Central memory CD4-positive, alpha-beta T cell (primary cell): ENCODE measurements at regions not wholly inside any gene's neighbourhood (a gene's known extent, or its start where the extent isn't known, plus 50 kb on each side); places are given as distances from the start of the nearest gene placed in this dataset.

ENCODE experiments used
- DNase-seq: peaks from one replicate; pipeline ENCODE4 v3.0.0; 2022

GRCh38 chr16:66006485-66006884 lies 360.0 kb upstream of the CDH5 start:
- no peak for DNase-seq

DNA sequence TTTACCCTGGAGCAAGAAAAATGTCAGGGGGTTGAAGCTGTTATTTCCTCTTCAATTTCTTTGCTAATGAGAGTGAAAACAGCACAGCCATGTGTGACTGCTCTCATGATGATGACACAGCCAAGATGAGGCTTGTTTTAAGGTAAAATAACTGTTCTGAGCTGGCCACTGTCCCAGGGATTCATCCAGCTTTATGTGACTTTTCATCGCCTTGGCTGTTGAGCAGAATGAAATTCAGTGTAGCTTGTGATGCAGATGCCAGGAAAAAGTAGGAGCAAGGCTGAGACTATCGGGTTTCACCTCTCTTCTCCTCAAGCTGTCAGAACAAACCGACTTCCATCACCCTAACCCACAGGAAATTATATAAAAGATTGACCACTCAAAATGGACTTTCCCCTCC lies 361.8 kb upstream of the CDH5 start:
- no peak for DNase-seq

DNA sequence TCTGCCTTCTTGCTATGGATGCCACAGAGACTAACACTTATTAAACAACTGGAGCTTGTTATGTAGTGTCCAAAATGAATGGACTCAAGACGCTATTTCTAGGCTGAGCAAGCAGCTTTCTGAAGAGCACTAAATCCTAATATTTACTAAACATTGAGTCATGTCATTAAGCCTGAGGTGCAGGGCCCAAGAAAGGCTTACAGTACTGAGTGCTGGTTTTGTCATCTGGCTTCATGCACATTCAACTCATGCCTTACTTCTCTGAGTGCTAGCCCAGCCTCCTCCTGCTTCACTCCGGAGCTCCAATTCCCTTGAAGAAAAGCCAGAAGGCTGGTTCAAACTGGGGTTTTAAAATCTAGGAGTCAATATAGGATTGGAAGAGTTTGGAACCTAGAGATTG lies 363.3 kb upstream of the CDH5 start:
- no peak for DNase-seq

DNA sequence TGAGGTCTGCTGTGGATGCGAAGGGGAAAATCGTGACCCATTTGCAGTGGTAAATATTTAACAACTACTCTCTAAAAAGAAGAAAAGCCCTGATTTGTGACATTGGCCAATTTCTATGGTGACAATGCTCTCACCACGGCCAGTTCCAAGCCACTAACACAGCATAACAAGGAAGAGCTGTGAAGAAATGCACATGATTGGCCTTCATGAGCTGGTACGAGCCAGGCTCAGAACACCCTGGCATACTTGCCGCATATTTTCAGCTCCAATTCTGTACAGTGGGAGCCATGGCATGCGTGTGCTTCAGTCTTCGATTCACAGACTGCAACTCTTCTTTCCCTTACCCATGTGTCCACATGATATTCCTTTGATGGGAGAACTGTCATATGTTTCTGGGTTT lies 363.9 kb upstream of the CDH5 start:
- no peak for DNase-seq

- no peak for DNase-seq
Measured at GRCh38 chr16:66001432-66001831, 365.1 kb upstream of the CDH5 start.

- no peak for DNase-seq
Measured at GRCh38 chr16:65998443-65998842, 368.0 kb upstream of the CDH5 start.

DNA sequence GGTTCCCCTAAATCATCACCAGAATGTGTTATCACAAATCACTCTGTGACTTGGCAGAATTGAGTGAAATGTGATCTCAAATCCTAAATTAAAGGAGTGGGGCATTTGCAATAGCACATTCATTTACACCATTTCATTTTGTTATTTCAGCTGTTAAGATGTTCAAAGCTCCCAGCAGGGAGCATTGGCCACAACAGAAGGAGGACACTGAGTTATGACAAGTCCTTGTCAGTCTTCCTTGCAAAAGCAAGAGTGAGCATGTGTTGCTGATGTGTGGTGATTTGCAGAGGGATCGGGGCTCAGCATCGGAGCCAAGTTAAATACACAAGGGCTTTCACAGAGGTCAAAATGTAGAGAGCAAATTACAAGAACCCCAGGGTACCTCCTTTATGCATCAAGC lies 372.2 kb upstream of the CDH5 start:
- DNase-seq, result no peak

- DNase-seq, result no peak
Measured at GRCh38 chr16:65991149-65991701, 375.3 kb upstream of the CDH5 start.

DNA sequence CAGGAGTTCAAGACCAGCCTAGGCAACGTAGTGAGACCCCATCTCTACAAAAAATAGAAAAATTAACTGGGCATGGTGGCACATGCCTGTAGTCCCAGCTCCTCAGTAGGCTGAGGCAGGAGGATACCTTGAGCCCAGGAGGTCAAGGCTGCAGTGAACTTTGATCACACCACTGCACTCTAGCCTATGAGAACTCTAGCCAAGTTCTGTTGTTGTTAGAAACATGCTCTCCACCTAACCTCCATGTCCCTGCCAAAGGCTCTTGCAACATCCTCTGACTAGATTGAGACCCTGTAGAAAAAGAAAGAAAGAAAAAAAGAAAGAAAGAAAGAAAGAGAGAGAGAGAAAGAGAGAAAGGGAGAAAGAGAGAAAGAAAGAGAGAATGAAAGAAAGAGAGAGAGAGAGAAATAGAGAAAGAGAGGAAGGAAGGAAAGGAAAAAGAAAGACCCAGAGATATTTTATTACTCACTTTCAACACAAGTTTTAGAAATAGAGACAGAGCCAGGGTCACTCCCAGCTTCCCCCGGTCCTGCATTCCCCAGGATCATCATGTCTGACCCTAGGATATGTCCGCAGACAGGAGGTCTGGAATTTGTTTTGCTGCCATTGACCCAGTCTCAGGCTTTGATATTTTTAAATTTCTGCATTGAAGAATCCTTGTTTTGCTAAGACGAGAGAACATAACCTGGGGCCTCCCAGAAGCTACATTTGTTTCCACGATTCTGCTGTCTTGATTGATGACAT lies 376.5 kb upstream of the CDH5 start:
- no peak for DNase-seq

DNA sequence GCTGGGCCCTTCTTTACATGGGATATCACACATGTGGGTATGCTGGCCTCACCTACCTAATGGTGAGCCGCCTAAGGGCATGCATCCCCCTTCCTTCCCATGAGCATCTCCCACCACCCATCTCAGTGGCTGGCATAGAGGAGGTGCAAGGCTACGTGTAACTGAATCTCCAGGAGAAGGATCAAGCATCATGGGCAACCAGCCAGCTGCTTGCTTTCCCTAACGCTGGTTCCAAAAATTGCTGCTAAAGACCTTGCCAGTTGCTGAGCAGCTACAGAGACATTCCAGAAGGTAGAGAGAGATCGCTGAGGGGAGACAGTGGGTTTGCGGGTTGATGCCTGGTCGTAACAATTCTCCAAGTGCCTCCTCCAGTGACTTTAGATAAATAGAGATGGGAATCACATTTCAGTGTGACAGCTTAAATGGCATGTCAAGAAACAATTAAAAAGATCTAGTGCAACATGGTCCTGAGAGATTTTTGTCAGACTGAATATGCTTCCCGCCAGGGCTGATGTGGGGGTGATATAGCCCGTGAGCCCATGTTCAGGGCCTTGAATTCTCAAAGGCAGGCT lies 378.4 kb upstream of the CDH5 start:
- no peak for DNase-seq

DNA sequence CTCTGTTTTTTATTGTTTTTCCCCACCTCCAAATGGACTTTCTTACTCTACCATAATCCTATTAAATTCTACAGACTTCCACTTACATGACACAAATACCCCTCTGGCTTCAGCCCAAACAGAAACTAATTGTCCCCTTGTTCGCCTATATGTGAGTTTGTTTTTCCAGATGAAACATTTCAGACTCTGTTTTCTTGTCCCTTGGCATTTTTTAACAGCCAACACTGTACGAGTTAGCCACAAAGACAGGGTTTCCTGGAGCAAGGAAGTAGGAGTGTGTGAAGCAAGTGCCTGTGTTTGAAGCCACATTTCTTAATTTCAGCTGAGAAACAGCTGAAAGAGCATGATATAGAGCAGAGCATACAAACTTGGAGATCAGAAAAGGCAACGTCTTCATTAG lies 382.2 kb upstream of the CDH5 start:
- no peak for DNase-seq

GRCh38 chr16:65981057-65981456 lies 385.4 kb upstream of the CDH5 start:
- no peak for DNase-seq

DNA sequence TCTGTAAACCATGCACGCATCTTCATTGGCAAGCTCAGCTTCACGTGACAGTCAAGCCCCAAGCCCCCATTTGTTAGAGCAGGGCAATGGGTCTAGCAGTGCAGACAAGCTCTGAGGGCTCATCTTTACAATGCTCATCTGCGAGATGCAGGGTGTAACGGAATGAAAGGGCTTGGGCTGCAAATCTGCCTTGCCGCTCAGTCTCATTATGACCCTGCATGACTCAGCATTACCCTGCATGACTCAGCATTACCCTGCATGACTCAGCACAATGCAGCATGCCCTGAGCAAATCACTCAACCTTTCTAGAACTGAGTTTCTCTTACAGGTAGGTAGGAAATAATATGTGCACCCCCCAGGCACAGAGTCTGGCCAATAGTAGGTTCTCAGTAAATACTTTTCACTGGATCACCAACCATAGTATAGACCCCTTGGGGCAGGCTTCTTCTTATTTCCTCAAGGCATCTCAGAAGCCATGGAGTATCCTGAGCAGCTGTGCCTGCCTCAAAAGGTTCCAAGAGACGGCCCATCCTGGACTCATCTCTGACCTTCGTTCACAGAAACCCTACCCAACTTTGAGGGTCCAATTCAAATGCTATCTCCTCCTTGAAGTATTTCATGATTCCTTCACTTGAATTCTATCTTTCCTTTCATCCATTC lies 391.3 kb upstream of the CDH5 start:
- DNase-seq, result no peak

GRCh38 chr16:65967376-65967775 lies 399.1 kb upstream of the CDH5 start:
- DNase-seq, result no peak

DNA sequence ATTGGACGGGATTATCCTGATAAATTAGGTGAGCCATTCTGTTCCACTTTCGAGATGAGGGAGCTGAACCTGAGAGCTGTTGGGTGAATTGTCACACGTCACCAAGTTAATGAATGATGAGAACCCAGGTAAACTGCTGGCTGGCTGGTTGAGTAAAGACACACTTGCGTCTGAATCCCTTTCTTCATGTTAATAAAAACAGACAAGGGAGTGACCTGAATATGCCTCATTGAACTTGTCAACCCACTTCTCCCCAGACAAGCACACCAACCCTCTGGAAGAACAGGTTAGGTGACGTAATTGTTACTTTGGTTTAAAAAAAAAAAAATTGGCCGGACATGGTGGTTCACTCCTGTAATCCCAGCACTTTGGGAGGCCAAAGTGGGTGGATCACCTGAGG lies 400.9 kb upstream of the CDH5 start:
- DNase-seq, result no peak

DNA sequence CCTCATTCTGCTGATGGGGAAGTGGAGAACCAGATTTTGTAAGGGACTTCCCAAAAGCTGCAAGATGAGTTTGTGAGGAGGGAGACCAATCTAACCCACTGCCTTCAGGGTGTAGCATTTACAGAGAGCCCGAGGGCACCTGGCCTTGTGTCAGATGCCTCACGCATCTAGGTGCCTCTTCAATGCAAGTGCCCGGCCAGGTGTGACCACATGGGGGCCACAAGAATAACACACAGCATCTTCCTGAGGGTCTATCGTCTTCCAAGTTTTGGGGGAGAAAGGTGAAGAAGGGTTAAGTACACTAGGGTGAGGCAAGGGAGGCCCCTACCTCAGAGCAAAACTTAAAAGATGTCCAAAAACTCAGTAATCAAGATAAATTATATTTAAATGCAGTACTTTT lies 401.7 kb upstream of the CDH5 start:
- DNase-seq, result no peak

DNA sequence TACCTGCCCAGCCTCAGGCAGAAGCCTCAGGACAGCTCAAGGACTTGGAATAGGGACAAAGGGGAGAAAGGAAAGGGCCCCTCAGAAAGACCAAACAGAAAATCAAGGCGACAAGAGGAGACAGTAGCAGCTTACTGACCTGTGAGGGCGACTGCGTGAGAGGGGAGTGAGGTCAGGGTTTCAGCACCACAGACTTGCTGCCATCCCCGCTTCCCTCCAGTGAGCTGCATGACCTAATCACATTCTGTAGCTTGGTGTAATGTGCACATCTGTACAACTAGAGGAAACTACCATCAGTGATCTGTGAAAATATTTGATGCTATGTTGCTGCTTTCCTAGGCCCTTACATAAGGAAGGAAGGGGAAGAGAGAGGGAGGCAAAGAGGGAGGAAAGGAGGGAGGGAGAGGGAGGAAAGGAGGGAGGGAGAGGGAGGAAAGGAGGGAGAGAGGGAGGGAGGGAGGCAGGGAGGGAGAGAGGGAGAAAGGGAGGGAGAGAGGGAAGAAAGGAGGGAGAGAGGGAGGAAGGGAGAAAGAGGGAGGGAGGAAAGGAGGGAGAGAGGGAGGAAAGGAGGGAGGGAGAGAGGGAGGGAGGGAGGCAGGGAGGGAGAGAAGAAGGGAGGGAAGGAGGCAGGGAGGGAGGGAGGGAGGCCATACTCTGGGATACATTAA lies 404.9 kb upstream of the CDH5 start:
- DNase-seq, result no peak

DNA sequence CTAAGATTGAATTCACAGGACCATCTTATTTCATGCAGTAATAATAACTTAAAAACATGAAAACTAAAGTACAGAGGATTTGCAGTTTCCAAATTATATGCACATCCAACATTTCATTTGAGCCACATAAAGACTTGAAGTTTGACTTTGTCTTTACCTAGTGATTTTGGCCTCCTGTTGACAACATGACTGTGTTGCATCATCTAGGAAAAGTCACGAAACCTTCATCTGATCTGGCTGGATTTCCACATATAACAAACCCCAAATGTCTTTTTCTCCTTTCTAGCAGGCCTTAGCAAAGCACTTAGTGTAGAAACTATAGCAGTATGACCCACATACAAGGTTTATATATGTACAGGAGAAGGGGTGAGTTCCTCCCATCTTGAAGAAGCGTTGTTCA lies 406.5 kb upstream of the CDH5 start:
- no peak for DNase-seq

GRCh38 chr16:65958086-65958485 lies 408.4 kb upstream of the CDH5 start:
- no peak for DNase-seq

DNA sequence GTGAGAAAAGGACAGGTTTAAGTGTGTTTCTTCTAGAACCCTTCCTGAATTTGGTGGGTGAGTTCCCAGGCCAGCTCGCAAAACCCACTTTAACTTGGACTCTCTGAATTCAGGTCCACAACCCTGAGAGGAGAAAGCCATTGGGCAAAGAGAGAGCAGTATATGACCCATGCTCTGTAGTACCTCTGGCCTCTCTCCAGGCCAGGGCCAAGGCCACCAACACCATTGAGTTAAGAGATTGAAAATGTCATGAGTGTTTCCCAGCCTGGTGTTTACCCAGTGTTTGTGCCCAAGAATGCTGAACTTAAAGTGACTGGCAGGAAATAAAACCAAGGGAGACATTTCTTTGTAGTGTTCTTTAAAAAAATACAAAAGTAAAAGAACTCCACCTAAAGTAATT lies 410.4 kb upstream of the CDH5 start:
- DNase-seq, result no peak

DNA sequence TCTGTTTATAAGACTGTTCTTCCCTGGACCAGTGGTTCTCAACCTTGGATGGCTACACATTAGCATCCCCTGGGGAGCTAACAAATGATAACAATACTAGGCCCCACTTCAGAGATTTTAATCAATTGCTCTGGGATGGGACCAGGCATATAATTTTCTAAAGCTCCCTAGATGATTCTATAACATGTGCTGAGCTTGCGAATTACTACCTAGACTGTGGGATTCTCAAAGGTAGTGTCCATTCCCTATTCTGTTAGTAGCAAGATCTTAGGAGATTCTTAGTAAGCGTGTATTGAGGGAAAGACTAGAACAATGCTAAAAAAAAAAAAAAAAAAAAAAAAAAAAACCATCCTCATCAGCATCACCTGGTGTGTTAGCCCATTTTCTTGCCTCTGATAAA lies 412.0 kb upstream of the CDH5 start:
- no peak for DNase-seq

DNA sequence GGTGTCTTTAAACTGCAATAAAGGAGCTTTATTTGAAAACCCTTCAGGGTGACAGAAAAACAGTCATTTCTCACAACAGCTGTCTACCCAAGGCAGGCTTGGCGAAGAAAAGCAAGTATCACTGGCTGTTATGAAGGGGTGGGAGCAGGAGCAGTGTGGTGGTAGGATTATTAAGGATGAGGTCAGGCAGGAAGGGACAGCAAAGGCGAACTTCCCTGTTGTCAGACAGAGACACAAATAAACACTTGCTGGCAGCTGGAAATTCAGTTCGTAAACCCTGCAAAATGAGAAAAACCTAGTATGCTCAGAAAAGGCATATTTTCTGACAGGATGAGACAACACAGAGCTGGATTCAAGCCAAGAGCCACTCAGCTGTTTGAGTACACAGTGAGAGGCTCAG lies 416.3 kb upstream of the CDH5 start:
- DNase-seq, result no peak

GRCh38 chr16:65948361-65948760 lies 418.1 kb upstream of the CDH5 start:
- no peak for DNase-seq

DNA sequence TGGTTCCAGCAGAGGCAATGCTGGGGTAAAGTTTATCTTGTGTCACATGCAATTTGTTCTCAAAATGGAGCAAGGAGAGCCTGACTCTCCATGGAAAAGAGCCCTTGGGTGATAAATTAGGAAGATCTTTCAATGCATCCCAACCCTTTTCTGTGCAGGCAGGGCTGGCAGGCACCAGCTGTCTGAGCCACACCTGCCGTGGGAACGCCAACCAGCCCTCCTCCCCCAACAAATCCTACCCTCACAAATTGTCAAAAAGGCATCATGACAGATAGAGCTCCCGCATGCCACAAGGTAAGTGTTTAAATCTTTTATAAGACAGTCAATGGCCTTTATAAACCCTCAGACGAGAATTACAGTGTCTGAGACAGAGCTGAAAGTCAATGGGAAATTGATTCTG lies 418.5 kb upstream of the CDH5 start:
- DNase-seq, result no peak
